HPDE6-E6E7 (cell line): ENCODE measurements at regions not wholly inside any gene's neighbourhood (a gene's known extent, or its start where the extent isn't known, plus 50 kb on each side); places are given as distances from the start of the nearest gene placed in this dataset.
"Not testable (repeated sequence)": the region's sequence is repeated elsewhere in the genome, so short reads cannot be mapped to it uniquely, and the experiment has no call there.

Experiments
- DNase-seq: peaks from one replicate; pipeline ENCODE4 v3.0.0; 2011; ENCODE audit warnings: missing footprints; ENCODE audit errors: extremely low spot score

DNA sequence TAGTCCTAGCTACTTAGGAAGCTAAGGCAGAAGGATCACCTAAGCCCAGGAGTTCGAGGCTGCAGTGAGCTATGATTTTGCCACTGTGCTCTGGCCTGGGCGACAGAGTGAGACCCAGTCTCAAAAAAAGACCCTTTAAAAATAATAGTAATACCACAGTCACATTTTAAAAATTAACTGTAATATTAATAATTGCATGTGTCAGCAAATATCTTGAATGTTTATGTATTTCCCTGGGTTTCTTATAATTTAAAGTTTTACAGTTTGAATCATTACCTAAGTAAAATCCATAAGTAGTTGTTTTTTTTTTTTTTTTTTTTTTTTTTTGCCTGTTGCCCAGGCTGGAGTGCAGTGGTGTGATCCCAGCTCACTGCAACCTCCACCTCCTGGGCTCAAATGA lies 69.2 kb downstream of the LYZL2 start:
- no peak for DNase-seq

DNA sequence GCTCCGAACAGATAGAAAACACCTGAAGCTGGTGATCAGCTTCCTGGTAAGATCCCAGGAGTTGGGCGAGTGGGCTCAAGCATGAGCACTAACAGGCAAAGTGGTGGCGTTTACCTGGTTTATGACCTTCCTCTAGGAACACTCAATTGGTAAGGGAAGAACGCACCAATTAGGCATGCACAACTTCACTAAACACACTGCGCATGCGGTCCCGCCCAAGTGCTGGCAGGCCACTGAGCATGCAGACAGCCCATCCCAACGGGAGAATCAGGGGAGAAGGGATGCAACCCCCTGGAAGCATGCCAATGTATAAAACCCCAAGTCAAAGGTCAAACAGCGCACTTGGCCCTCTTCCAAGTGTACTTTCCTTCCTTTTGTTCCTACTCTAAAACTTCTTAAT lies 70.4 kb downstream of the LYZL2 start:
- DNase-seq: no peak

DNA sequence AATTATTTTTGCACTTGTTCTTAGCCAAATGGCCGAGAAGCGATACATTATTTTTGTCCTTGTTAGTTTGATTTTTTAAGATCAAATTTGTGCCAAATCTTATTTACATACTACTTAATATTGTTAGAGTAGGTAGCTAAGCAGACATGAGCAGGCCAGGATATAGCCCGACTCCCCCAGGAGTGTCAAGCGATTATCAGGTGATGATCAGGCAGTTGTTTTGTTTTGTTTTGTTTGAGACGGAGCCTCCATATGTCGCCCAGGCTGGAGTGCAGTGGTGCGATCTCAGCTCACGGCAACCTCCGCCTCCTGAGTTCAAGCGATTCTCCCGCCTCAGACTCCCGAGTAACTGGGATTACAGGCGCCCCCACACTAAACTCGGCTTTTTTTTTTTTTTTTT lies 71.1 kb downstream of the LYZL2 start:
- no peak for DNase-seq

DNA sequence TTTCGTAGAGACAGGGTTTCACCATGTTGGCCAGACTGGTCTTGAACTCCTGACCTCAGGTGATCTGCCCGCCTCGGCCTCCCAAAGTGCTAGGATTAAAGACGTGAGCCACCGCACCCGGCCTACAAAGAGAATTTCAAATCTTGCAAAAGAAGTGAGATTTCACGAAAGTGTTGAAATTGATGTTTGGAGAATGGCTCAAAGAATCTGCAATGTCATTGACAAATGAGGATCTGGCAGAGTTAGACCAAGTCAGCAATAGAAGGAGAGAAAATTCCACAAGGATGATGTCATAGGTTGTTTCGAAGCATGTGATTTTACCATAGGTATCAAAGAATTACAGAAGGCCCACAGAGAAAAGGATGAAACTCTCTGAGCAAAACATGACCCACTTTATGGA lies 71.7 kb downstream of the LYZL2 start:
- DNase-seq: no peak

DNA sequence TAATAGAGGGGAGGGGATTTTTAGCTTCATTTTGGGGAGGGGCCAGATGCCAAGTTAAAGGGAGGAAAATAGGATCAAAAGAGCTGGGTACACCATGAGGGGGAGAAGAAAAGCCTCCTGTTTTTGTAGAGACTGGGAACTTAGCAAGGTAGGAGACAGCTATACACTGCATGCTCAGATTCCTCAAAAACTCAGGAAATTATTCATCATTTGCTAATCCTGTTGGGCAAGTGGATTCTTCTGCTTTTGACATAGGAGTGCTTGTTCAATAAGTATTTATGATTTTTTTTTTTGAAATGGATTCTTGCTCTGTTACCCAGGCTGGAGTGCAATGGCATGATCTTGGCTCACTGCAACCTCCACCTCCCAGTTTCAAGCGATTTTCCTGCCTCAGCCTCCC lies 73.4 kb downstream of the LYZL2 start:
- no peak for DNase-seq

DNA sequence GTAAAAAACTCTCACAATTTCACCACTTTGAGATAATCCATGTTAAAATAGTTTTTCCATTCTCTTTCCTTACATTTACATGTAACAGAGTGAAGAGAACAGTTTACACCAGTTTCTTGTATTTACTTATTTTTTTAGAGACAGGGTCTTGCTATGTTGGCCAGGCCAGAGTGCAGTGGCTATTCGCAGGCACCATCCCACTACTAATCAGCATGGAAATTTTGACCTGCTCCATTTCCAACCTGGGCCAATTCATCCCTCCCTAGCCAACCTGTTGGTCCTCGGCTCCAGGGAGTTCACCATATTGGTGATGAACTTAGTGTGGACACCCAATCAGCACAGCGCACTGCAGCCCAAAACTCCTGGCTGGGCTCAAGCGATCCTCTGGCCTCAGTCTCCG lies 74.1 kb downstream of the LYZL2 start:
- no peak for DNase-seq

DNA sequence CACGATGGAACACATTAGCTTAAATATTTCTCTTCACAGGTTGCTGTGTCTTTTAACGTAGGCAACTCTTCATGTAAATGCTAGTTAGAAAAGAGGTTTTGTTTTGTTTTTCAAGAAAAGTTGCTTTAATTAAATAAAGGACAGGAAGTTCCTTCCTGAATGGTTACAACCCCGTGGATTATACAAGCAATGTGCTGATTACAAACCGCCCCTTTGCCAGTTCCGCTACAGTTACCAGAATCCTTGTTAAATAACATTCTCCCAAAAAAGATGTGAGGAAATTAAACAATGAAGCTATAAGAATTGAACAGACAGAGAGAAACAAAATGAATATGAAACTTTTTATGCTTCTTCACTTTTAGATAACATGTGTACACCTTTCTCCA lies 75.1 kb downstream of the LYZL2 start:
- DNase-seq: no peak

DNA sequence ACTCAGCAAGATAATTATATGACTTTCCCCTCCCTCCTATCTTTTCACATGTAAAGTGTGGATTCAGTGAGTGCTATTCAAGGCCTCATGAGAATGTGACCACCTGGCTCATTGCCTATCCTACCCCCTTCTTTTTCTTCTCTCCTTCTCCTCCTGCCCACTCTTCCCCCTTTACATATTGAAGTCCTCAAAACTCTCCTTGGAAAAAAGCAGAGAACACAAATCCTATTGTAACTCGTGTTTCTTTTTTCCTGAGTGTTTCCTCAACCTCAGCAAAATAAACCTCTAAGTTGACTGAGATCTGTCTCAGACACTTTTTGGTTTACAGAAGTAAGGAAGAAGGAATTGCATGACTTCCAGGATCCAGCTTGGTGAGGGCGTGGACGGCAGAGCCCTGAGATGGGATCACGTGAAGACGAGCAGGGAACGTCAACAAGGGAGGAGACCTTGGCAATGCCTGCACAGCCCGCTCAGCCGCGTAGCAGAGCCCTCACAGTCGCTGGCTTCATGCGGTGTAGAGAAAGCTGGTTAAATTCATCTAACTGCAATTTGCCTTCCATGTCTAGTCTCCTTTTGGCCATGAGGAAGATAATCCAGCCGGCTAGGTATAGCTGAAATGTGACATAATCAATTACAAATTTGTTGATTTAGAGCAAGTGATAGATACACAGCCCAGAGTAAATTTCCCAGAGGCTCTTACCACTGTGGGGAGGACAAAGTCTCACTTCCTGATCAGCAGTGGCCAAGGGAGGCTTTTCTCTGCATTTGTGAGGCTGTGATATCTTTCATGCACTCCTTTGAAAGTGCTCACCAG lies 75.7 kb downstream of the LYZL2 start:
- DNase-seq: no peak

DNA sequence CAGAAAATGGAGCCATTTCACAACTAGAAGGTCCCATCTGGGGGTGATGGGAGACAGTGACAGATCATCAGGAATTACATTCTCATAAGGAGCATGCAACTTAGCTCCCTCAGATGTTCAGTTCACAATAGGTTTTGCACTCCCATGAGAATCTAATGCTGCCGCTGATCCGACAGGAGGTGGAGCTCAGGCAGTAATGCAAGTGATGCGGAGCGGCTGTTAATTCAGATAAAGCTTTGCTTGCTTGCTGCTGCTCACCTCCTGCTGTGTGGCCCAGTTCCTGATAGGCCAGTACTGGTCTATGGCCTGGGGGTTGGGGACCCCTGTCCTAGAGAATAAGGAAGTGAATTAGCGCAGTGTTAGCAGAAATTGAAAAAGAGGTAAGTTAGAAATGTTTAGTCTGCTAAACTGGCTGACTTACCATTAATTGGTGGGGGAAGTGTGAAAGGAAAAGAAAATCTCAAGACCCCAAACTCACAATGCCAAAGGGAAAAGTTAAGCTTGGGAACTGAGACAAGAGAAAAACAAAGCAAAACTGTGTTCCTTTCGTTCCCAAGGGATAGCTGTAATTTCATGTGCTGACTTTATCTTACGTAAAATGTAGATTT lies 76.4 kb downstream of the LYZL2 start:
- DNase-seq: no peak

DNA sequence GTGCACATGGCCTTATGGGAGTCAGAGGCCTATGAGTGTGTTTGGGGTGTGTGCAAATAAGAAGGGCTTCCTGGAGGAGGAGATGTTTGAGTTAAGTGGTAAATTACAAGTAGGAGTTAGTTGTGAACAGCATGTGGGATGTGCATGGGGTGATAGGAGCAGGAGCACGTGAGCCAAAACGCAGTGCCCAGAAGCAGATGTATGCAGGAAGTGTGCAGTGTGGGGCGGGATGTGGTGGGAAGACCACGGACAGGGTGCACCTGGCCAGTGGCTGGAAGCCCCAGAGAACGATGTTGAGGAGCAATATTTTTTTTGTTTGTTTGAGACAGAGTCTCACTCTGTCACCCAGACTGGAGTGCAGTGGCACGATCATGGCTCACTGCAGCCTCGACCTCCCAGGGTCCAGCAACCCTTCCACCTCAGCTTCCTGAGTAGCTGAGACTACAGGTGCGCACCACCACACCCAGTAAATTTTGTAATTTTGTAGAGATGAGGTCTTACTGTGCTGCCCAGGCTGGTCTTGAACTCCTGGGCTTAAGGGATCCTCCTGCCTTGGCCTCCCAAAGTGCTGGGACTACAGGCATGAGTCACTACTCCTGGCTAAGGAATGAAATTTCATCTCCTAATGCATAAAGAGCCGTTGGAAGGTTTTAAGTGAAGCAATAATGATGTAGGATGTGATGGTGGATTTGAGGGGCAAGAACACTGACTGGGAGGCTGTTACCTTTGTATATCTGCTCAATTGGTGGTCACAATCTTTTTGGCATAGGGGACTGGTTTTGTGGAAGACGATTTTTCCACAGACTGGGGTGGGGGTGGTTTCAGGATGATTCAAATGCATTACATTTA lies 78.4 kb downstream of the LYZL2 start:
- no peak for DNase-seq

DNA sequence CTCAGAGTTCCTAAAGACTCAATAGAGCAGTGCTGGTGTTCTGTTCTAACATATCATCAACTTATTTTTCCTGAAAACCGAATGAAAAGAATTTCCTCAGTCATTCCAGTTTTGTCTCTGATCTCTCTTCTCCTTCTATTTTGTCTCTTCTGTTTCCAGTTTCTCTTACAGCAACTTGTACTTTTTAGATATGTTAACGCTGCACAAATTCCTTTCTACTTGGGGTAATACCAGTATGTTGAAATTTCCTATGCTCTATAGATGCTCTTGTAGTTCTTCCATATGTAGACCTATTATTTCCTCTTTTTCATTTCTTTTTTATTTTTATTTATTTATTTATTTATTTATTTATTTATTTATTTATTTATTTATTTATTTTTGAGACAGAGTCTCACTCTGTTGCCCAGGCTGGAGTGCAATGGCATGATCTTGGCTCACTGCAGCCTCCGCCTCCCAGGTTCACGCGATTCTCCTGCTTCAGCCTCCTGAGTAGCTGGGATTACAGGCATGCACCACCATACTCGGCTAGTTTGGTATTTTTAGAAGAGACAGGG lies 80.3 kb downstream of the LYZL2 start:
- not testable (repeated sequence) for DNase-seq

DNA sequence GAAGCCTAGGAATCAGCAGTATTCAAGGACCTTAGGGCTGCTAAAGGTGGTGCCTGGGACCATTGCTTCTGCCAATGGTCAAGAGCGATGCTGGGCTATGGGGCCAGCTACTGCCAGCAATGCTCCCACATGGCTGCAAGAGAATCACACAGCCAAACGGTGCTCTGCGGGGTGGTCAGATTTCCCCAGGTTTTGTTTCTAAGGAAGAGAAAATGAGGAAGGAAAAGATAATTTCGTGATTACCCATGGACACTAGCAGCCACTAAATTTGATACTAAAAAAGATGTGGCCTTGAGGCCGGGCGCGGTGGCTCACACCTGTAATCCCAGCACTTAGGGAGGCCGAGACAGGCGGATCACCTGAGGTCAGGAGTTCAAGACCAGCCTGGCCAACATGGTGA lies 83.0 kb downstream of the LYZL2 start:
- DNase-seq: no peak

DNA sequence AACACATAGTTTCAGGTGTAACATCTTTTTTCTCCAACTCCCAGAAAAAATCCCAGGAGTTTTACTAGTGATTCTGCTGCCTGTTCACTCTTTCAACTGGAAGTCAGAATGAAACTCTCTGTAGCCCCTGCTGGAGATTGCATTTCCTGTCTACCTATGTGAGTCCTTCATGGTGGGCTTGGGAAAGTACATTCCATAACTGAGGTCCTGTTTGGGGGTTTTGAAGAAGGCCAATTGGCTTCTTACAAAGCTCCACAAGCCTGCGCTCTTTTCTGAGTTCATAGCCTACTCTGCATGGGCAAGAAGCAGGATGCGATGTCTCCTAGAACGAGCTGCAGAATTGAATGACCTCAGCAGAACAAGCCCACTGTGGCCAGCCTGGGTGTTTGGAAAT lies 86.7 kb downstream of the LYZL2 start:
- no peak for DNase-seq

DNA sequence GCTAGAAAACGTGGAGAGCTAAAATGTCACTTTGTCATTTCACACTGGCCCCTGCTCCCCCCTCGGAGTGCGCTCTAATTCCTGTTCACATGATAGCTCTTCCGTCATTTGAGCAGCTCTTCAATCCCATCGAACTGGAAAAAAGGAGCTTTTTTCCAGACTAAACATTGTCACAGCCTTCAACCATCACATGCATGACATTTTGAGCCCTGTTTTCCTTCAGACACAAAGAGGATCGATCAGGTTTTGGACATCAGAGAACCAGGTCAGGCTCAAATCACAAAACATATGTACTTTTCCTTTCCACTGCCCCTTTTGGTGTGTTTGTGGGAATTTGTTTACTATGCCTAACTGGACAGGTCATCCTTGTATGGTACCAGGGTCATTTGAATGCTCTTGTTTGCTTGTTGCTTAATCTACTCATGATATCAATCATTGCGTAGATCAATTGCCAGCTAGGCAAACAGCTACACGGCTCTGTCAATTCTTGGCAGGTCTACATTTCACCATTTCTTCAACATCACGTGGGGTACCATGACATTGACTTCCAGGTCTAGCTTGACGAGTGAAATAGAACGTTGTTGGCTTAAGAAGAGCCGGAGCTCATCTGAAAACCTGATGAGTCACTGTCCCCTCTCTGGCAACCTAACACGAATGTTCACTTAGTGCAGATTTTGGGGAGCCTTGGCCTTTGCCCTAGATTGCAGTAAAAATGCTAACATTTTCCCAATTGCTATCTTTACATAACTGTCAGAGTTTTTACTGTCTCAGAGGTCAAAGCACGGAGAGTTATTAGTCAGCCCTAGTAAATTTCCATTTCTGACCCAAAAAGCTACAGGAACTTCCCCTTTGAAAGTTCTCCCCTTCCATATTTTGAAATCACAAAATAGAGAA lies 87.3 kb downstream of the LYZL2 start:
- DNase-seq: no peak

DNA sequence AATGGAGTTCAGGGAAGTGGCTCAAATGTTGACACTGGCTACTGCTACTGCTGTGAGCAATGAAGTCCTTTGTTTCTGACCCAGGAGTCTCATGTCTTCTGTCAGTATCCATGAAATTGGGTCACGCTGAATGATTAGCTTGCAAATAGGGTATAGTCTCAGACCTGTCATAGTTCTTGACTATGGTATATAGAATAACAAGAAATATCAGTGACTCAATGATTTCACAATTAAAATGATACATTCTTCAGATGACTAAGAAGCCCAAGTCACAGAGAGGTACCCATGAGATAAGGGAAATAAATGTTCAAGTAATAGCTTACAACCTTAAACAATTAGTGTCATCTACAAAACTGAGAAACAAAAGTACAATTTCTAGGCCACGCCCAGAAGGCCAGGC lies 89.3 kb downstream of the LYZL2 start:
- DNase-seq: no peak

DNA sequence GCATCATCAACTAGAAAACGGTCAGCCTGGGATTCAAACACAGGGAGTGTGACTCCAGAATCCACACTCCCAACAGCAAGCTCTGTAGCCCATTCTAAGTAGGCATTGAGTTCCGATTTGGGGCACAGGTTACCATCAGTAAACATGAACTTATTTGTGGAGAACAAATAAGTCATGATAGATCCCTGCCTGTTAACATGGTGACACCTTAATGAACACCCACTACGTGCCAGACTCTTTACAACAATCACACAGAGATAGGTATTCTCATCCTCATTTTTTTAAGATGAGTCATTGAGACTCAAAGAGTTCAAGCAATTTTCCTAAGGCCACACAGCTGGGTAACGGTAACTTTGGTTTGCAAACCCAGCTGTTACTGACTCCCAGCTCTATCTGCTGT lies 91.5 kb downstream of the LYZL2 start:
- DNase-seq: no peak

DNA sequence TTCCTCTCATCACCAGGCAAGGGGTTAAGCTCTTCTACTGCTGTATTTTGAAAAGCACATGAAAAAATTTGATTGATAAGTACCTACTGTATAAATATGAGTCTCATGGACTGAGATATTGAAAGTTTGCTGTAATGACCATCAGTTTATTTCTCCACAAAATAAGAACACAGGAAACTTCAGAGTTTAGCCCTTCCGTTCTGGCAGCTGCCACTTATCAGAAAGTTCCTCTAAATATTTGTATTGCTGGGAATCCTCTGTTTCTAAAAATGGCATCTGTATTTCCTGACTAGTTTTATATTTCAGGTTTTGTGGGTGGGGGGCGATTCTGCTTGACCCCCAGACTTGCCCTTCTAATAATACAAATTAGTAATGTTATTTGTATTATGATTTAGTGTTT lies 92.0 kb downstream of the LYZL2 start:
- DNase-seq: no peak

DNA sequence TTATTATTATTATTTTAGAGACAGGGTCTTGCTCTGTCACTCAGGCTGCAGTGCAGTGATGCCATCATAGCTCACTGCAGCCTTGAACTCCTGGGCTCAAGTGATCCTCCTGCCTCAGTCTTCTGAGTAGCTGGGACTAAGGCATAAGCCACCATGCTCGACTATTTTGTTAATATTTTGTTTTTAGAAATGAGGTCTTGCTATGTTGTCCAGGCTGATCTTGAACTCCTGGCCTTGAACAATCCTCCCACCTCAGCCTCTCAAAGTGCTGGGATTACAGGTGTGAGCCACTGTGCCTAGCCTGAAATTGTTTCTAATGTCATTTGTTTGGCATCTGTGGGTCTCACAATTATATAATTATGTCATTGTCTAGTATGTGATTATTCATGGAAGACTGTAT lies 92.4 kb downstream of the LYZL2 start:
- DNase-seq: not testable (repeated sequence)

DNA sequence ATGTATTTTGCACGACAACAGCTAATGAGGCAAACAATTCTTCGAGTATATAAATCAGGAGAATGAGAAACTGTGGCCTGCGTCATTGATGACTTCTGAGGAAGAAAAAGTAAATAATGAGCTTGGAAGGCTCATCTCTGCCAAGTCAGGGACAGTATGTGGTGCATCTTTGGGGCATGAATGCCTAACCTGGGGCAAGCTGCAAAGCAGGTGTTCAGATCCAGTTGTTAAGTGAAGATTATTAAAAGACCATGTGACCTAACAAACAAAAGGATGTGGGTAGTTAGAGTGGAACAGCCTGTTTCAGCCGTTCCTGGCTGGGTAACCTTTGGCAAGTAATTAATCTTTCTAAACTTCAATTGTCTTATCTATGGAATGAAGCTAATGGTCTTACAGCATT lies 93.0 kb downstream of the LYZL2 start:
- DNase-seq: no peak

DNA sequence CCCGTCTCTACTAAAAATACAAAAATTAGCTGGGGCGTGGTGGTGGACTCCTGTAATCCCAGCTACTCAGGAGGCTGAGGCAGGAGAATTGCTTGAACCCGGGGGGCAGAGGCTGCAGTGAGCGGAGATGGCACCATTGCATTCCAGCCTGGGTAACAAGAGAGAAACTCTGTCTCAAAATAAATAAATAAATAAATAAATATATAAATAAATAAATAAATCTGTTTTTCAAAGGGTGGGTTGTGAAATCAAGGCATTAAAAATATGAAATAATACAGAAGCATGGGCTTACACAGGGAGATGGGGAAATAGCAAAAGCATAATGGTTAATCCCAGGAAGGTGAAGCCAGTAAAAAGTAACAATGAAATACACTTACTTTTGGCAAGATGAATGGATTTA lies 93.9 kb downstream of the LYZL2 start:
- no peak for DNase-seq

DNA sequence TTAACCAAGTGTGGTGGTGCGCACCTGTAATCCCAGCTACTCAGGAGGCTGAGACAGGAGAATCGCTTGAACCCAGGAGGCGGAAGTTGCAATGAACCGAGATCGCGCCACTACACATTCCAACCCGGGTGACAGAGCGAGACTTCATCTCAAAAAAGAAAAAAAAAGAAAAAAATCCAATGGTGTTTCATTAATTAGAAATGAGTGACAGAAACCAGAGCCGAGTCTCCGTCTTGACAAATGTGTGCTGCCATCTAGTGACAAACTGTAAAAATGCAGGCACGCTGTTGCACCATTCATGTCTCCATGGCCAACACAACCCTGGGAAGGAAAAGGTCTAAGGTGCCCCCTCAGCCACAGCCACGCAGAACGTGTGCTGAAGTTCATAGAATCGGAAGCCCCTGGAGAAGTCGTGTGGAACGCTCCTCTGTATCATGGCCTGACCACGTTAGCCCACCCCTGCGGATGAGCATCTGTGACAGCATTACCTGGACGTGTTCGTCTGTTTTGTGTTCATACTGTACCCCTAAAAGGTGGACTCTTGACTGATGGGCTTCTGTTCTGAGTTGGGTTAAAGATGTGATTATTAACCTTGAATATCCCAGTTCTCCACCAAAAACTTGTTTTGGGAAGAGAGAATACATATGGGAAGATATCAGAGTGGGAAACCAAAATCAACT lies 94.9 kb downstream of the LYZL2 start:
- peak; percentile 17 for DNase-seq
